Activated CD4-positive, alpha-beta T cell treated with anti-CD3 and anti-CD28 coated beads, Interleukin-2, Interleukin-6, amounts not matched to agents 100 ng/mL and 50 ng/mL, durations not matched to agents 16 hours and 8 hours (primary cell): ENCODE measurements at regions not wholly inside any gene's neighbourhood (a gene's known extent, or its start where the extent isn't known, plus 50 kb on each side); places are given as distances from the start of the nearest gene placed in this dataset.

Experiments
- DNase-seq: peaks from one replicate; pipeline ENCODE4 v3.0.0-alpha.2; 2020

GRCh38 chr1:112779665-112780526, 64.8 kb upstream of the PPM1J start:
- no peak for DNase-seq

GRCh38 chr1:112778137-112778536, 63.0 kb upstream of the PPM1J start:
- no peak for DNase-seq

GRCh38 chr1:112776688-112777087, 61.6 kb upstream of the PPM1J start:
- DNase-seq, result no peak

- no peak for DNase-seq
Observed at GRCh38 chr1:112772781-112773180, 57.6 kb upstream of the PPM1J start.

GRCh38 chr1:112770724-112771123, 55.6 kb upstream of the PPM1J start:
- DNase-seq, result no peak

GRCh38 chr1:112769611-112770010, 54.5 kb upstream of the PPM1J start:
- DNase-seq, result no peak

- DNase-seq, result peak; percentile 6
Observed at GRCh38 chr1:112767646-112768045, 52.5 kb upstream of the PPM1J start.
